SU-DHL-6 (cell line): ENCODE measurements at regions not wholly inside any gene's neighbourhood (a gene's known extent, or its start where the extent isn't known, plus 50 kb on each side); places are given as distances from the start of the nearest gene placed in this dataset.

Source experiments
- CTCF ChIP-seq: fragments of 200-600 bp; sonication (generic); IDR thresholded peaks from one replicate; pipeline ENCODE4 v1.5.1; 2017; ENCODE audit warnings: antibody characterized with exemption, mild to moderate bottlenecking, low read length, moderate library complexity; ENCODE audit not compliant: insufficient read depth, poor library complexity, severe bottlenecking
- EZH2phosphoT487 ChIP-seq: fragments of 200-600 bp; sonication (generic), shearing (Covaris generic); conservative IDR thresholded peaks from 2 replicates; pipeline ENCODE4 v1.6.1; 2018; ENCODE audit warnings: mild to moderate bottlenecking, antibody characterized with exemption, low read length, moderate library complexity, mixed read lengths

- TF ChIP-seq CTCF (no peak), EZH2phosphoT487 (no peak)
Measured at GRCh38 chr4:17265653-17266052, 246.2 kb downstream of the QDPR start.
